ENCODE measurements at regions not wholly inside any gene's neighbourhood (a gene's known extent, or its start where the extent isn't known, plus 50 kb on each side); places are given as distances from the start of the nearest gene placed in this dataset.

DNA sequence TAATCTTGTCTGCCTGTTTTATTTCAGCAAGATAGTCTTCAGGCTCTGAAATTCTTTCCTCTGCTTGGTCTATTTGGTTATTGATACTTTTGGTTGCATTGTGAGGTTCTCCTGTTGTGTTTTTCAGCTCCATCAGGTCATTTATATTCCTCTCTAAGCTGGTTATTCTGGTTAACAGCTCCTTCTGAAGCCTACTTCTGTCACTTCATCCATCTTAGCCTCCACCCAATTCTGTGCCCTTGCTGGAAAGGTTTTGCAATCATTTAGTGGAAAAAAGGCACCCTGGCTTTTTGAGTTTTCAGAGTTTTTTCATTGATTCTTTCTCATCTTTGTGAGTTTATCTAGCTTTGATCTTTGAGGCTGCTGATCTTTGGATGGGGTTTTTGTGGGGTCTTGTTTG is 647.7 kb downstream of the SPRY1 start:
- intact Hi-C loops (cut with DNase I): no loop called here
- Histone ChIP-seq H3K4me3 (no peak overlapping the region), H3K9me3 (no peaks in the 10 kb centered on the region), H3K4me1 (no peaks in the 10 kb centered on the region), H3K27me3 (no peaks in the 10 kb centered on the region), H3K36me3 (no peaks in the 10 kb centered on the region), H3K27ac (no peak overlapping the region)
- TF ChIP-seq POLR2A (IDR thresholded peaks at IDR 0.05) (no peak), POLR2AphosphoS5 (IDR thresholded peaks at IDR 0.05) (no peak), EP300 (IDR thresholded peaks at IDR 0.05) (no peak)
- TF ChIP-seq, protein P1, sequence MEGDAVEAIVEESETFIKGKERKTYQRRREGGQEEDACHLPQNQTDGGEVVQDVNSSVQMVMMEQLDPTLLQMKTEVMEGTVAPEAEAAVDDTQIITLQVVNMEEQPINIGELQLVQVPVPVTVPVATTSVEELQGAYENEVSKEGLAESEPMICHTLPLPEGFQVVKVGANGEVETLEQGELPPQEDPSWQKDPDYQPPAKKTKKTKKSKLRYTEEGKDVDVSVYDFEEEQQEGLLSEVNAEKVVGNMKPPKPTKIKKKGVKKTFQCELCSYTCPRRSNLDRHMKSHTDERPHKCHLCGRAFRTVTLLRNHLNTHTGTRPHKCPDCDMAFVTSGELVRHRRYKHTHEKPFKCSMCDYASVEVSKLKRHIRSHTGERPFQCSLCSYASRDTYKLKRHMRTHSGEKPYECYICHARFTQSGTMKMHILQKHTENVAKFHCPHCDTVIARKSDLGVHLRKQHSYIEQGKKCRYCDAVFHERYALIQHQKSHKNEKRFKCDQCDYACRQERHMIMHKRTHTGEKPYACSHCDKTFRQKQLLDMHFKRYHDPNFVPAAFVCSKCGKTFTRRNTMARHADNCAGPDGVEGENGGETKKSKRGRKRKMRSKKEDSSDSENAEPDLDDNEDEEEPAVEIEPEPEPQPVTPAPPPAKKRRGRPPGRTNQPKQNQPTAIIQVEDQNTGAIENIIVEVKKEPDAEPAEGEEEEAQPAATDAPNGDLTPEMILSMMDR (IDR thresholded peaks at IDR 0.05): no peak
- no peak for DNase-seq

DNA sequence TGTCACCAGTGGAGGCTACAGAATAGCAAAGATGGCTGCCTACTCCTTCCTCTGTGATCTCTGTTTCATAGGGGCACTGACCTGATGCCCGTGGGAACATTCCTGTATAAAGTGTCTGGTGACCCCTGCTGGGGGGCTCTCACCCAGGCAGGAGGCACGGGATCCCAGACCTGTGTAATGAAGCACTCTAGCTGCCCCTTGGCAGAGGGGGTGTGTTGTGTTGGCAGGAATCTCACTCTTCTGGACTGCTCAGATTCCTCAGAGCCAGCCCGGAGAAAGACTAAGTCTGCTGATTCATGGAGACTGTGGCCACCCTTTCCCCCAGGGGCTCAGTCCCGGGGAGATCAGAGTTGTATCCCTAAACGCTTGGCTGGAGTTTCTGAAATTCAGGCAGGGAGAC is 648.3 kb downstream of the SPRY1 start:
- 78 to 88% methylated on average over 5 of the region's 5 CpGs for WGBS, 2 donors

DNA sequence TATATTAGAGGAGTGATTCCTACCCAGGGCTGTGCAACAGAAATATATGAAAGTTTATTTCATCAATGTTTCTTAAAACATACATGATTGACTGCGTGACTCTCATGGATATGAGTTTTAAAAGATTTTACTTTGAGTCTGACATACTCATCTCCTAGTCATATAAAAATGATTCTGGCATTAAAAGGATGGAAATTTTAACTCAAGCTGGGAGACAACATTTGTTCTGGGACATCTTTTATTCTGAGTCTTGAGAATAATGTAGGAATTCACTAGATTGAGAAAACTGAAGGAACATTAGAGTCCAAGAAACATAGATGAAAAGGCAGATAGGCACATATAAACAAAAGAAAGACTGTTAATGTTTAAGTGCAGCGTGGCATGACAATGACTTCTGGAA is 649.6 kb downstream of the SPRY1 start:
- intact Hi-C loops (cut with DNase I): no loop called here
- no peak overlapping the region for H3K27ac ChIP-seq
- WGBS, 2 donors: 80 to 89% methylated on average over 2 of the region's 2 CpGs
- H3K36me3 ChIP-seq: no peaks in the 10 kb centered on the region
- H3K27me3 ChIP-seq: no peaks in the 10 kb centered on the region
- H3K4me3 ChIP-seq: no peak overlapping the region
- H3K9me3 ChIP-seq: no peaks in the 10 kb centered on the region
- H3K4me1 ChIP-seq: no peaks in the 10 kb centered on the region
- DNase-seq: no peak
- TF ChIP-seq, protein P1 (IDR thresholded peaks at IDR 0.05): no peak
- TF ChIP-seq POLR2A (IDR thresholded peaks at IDR 0.05) (no peak), POLR2AphosphoS5 (IDR thresholded peaks at IDR 0.05) (no peak), EP300 (IDR thresholded peaks at IDR 0.05) (no peak)

More for the DNA sequence above, 648.3 kb downstream of the SPRY1 start:
- TF ChIP-seq EP300 (IDR thresholded peaks at IDR 0.05) (no peak), POLR2A (IDR thresholded peaks at IDR 0.05) (no peak), POLR2AphosphoS5 (IDR thresholded peaks at IDR 0.05) (no peak)
- TF ChIP-seq, protein P1 (IDR thresholded peaks at IDR 0.05): no peak
- no peaks in the 10 kb centered on the region for H3K36me3 ChIP-seq
- DNase-seq: no peak
- no peaks in the 10 kb centered on the region for H3K9me3 ChIP-seq
- no peaks in the 10 kb centered on the region for H3K4me1 ChIP-seq
- no peak overlapping the region for H3K27ac ChIP-seq
- H3K27me3 ChIP-seq: no peaks in the 10 kb centered on the region
- H3K4me3 ChIP-seq: no peak overlapping the region
- intact Hi-C loops (cut with DNase I): no loop called here

DNA sequence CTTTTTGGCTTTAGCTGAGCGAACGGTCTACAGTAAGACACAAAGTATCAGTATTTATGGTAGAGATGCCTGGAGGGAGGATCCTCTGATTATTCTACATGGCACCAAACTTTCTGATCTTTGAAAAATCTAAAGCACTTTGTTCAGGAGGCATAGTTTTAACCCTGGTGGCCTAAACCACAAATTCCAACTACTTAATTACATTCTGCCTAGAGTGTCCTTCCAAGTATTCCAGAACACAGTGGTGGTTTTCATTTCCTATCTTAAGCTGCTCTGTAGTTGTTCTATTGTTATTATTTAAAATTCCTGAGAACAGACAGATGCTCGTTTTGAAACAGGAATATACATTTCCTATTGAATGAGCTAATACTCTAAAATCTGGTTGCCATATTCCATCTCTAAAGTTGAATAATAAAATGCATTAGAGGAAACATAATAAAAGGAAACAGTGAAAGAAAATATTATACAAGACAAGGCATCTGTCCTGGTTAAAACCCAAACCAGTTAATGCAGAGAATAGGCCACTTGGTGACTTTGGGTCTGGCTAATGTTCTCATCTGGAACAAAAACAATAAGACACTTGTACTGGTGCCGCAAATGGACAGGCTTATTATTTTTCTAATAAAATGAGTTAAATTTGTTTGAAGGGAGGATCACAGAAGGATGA is 657.4 kb downstream of the SPRY1 start:
- no peak for DNase-seq
- no peaks in the 10 kb centered on the region for H3K4me1 ChIP-seq
- WGBS, 2 donors: 84 to 89% methylated on average over 4 of the region's 4 CpGs
- H3K27me3 ChIP-seq: no peaks in the 10 kb centered on the region
- no peak overlapping the region for H3K4me3 ChIP-seq
- no peaks in the 10 kb centered on the region for H3K9me3 ChIP-seq
- intact Hi-C loops (cut with DNase I): no loop called here
- TF ChIP-seq, protein P1 (IDR thresholded peaks at IDR 0.05): no peak
- no peak for TF ChIP-seq POLR2AphosphoS5 (IDR thresholded peaks at IDR 0.05)
- TF ChIP-seq POLR2A (IDR thresholded peaks at IDR 0.05): no peak
- TF ChIP-seq EP300 (IDR thresholded peaks at IDR 0.05): no peak
- H3K36me3 ChIP-seq: no peaks in the 10 kb centered on the region
- peak overlapping the region in 2 of 4 donors; percentile 25 to 27 for H3K27ac ChIP-seq

DNA sequence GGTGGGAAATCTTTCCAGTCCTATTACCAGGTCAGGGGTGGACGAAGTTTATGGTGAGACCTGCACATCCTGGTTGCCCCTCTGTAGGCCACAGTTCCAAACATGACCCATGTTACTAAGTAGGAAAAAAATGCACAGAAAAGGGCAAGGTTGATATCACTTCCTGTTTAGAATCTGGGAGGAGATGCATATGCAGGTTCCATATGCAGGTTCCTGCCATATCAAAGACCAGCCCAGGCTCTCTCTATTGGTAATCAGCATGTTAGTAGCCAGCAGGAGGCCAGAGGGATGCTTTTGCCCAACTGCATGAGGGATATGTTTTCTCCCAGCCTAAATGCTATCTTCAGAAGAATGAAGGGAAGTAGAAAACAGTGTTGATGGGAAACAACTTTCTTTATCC is 657.2 kb downstream of the ANKRD50 start:
- TF ChIP-seq POLR2AphosphoS5 (IDR thresholded peaks at IDR 0.05) (no peak), EP300 (IDR thresholded peaks at IDR 0.05) (no peak), POLR2A (IDR thresholded peaks at IDR 0.05) (no peak)
- TF ChIP-seq, protein P1 (IDR thresholded peaks at IDR 0.05): no peak
- Histone ChIP-seq H3K9me3 (no peaks in the 10 kb centered on the region), H3K36me3 (no peaks in the 10 kb centered on the region), H3K4me3 (no peak overlapping the region), H3K27me3 (no peaks in the 10 kb centered on the region), H3K27ac (no peak overlapping the region), H3K4me1 (peaks cover 0 to 9% (median 6%) of the 10 kb centered on the region in 4 donors)
- WGBS, 2 donors: 71 to 84% methylated on average over 1 of the region's 1 CpG
- intact Hi-C loops (cut with DNase I): no loop called here
- no peak for DNase-seq

Measured in sigmoid colon (tissue), 6 donors.